ENCODE measurements at regions not wholly inside any gene's neighbourhood (a gene's known extent, or its start where the extent isn't known, plus 50 kb on each side); places are given as distances from the start of the nearest gene placed in this dataset.

DNA sequence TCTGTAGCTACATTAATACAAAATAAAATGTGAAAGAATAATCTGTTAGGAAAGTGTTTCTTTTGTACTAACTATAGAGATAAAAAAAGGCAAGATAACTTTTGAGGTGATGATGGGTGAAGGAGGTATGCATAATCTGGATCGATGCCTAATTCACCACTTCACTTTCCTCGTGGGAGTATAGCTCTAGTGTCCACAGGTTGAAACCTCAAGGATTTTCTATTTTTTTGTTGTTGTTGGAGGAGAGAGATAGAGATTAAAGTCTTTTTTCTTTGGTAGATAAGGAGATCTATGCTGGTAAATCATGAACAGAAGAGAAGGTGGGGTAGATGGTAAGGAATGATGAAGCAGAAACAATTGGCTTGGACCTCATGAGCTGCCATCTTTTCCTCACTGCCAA is 635.3 kb upstream of the ZEB2 start:
- no peak overlapping the region for H3K4me3 ChIP-seq
- no peak overlapping the region for H3K27ac ChIP-seq
- no peak overlapping the region for H3K4me2 ChIP-seq
- no peak for TF ChIP-seq Cebpa-rat (IDR thresholded peaks at IDR 0.05)
- H3K36me3 ChIP-seq: no peaks in the 10 kb centered on the region
- H3K9me3 ChIP-seq (replicated peaks in 1 of 11): peaks cover 0 to 12% (median 0%) of the 10 kb centered on the region in 11 experiments; a peak in 6 of 22 replicates
- H4K20me1 ChIP-seq: no peaks in the 10 kb centered on the region
- no peak overlapping the region for H3K9ac ChIP-seq
- no peaks in the 10 kb centered on the region for H3K27me3 ChIP-seq
- H3K4me1 ChIP-seq: no peaks in the 10 kb centered on the region

DNA sequence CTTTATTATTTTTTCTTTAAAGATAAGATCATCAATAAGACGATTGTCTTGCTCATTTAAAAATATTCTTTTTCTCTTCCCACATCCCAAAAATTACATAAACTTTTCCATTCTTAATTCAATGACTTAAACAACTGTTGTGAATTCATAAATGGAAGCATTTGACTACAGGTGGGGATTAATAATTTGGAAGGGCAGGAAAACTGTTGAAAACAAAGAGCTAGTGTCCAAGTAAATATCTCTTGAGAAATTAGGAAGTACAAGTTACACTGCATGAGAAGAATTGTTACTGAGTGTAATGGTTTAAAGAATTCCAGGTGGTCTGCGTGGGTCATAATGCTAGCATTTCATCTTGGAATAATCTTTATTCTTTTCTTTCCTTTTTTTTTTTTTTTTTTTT is 634.8 kb upstream of the ZEB2 start:
- H3K36me3 ChIP-seq: no peaks in the 10 kb centered on the region
- TF ChIP-seq Cebpa-rat (IDR thresholded peaks at IDR 0.05): no peak

DNA sequence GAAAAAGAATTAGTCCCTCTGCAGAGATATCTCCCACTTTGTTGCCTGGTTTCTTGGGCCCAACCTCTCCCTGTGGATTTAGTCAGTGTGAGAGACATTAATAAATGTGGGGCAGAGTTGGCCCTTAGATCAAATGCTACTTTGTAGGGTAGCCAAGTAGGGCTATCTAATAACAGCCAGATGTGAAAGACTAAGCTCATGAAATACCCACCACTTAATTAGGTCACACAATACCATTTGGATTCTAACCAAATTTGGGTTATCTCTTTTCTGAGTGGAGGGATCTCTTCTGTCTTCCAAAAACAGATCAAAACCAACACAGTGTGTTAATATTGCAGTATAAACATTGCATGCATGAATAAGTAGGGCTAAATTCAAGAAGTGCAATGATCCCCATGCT is 626.8 kb upstream of the ZEB2 start:
- no peak overlapping the region for H3K27ac ChIP-seq
- no peaks in the 10 kb centered on the region for H3K36me3 ChIP-seq
- H3K9ac ChIP-seq: no peak overlapping the region
- H3K4me3 ChIP-seq: no peak overlapping the region
- peaks cover 0 to 12% (median 0%) of the 10 kb centered on the region in 11 experiments; a peak in 8 of 22 replicates for H3K9me3 ChIP-seq (replicated peaks in 1 of 11)
- H3K27me3 ChIP-seq: no peaks in the 10 kb centered on the region
- no peak overlapping the region for H3K4me2 ChIP-seq
- no peaks in the 10 kb centered on the region for H4K20me1 ChIP-seq
- no peak for TF ChIP-seq Cebpa-rat (IDR thresholded peaks at IDR 0.05)
- no peaks in the 10 kb centered on the region for H3K4me1 ChIP-seq

More for the DNA sequence above, 634.8 kb upstream of the ZEB2 start:
- Histone ChIP-seq H3K4me1 (no peaks in the 10 kb centered on the region), H3K9ac (no peak overlapping the region), H3K27me3 (no peaks in the 10 kb centered on the region), H3K27ac (no peak overlapping the region), H3K9me3 (replicated peaks in 1 of 11) (peaks cover 0 to 12% (median 0%) of the 10 kb centered on the region in 11 experiments; a peak in 6 of 22 replicates), H3K4me2 (no peak overlapping the region), H4K20me1 (no peaks in the 10 kb centered on the region), H3K4me3 (no peak overlapping the region)

DNA sequence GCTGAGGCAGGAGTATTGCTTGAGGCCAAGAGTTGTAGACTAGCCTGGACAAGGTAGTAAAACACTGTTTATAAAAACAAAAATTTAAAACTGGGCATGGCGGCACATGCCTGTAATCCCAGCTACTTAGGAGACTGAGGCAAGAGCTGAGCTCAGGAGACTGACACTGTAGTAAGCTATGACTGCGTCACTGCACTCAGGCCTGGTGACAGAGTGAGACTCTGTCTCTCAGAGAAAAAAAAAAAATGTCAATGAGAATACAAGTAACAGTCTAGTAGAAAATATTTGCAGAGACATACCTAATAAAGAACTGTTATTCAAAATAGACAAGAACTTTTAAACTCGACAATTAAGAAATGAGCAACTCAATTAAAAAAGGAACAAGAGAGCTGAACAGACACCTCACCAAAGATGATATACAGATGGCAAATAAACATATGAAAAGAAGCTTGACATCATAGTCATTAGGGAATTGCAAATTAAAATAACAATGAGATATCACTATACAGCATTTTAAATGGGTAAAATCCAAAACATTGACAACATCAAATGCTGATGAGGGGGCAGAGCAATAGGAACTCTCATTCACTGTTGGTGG is 624.3 kb upstream of the ZEB2 start:
- no peak overlapping the region for H3K27ac ChIP-seq
- H3K4me3 ChIP-seq: no peak overlapping the region
- H3K27me3 ChIP-seq: no peaks in the 10 kb centered on the region
- TF ChIP-seq Cebpa-rat (IDR thresholded peaks at IDR 0.05): no peak
- no peaks in the 10 kb centered on the region for H4K20me1 ChIP-seq
- peaks cover 0 to 9% (median 0%) of the 10 kb centered on the region in 11 experiments; a peak in 6 of 22 replicates for H3K9me3 ChIP-seq (replicated peaks in 1 of 11)
- no peak overlapping the region for H3K9ac ChIP-seq
- no peaks in the 10 kb centered on the region for H3K36me3 ChIP-seq
- H3K4me2 ChIP-seq: no peak overlapping the region
- no peaks in the 10 kb centered on the region for H3K4me1 ChIP-seq

DNA sequence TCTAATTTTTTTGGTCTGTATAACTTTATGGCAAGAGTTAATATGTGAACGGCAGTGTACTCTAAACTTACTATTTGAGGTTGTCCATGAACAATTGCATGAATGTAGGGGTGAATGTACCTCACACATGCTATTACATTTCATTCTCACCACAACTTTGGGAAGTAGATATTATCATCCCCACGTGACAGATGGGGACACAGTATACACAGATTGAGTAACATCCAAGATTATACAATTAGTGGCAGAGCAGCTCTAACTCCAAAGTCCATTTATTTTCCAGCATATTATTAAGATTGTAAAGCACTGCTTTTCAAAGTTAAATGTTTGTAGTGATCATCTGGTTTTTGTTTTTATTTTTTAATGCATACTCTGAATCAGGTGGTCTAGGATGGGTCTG is 622.1 kb upstream of the ZEB2 start:
- H3K36me3 ChIP-seq: no peaks in the 10 kb centered on the region
- H3K27me3 ChIP-seq: no peaks in the 10 kb centered on the region
- H3K9ac ChIP-seq: no peak overlapping the region
- H3K9me3 ChIP-seq (replicated peaks in 1 of 11): peaks cover 0 to 5% (median 0%) of the 10 kb centered on the region in 11 experiments; a peak in 2 of 22 replicates
- no peak overlapping the region for H3K27ac ChIP-seq
- no peak overlapping the region for H3K4me3 ChIP-seq
- H4K20me1 ChIP-seq: no peaks in the 10 kb centered on the region
- no peak for TF ChIP-seq Cebpa-rat (IDR thresholded peaks at IDR 0.05)
- no peak overlapping the region for H3K4me2 ChIP-seq
- H3K4me1 ChIP-seq: no peaks in the 10 kb centered on the region

DNA sequence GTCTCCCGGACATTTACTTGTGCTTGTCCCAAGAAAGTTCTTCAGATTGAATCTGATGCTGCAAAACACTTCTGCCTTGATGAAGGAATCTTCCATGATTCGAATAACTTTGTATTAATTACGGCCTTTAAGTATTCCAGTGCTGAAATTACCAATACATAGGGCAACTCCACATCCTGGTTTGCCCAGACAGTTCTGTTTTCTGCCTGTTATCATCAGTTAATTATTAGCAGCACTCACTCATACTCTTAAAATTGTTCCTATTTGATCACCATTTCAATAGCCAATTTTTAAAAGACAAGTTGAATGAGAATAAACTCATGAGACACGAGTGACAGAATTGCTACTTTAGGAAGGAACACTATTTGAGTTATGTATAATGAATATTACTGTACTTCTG is 620.7 kb upstream of the ZEB2 start:
- H4K20me1 ChIP-seq: no peaks in the 10 kb centered on the region
- H3K4me3 ChIP-seq: no peak overlapping the region
- no peaks in the 10 kb centered on the region for H3K36me3 ChIP-seq
- H3K27me3 ChIP-seq: no peaks in the 10 kb centered on the region
- peaks cover 0 to 7% (median 0%) of the 10 kb centered on the region in 11 experiments; a peak in 2 of 22 replicates for H3K9me3 ChIP-seq (replicated peaks in 1 of 11)
- no peak for TF ChIP-seq Cebpa-rat (IDR thresholded peaks at IDR 0.05)
- H3K4me2 ChIP-seq: no peak overlapping the region
- H3K27ac ChIP-seq: no peak overlapping the region
- no peak overlapping the region for H3K9ac ChIP-seq
- no peaks in the 10 kb centered on the region for H3K4me1 ChIP-seq

DNA sequence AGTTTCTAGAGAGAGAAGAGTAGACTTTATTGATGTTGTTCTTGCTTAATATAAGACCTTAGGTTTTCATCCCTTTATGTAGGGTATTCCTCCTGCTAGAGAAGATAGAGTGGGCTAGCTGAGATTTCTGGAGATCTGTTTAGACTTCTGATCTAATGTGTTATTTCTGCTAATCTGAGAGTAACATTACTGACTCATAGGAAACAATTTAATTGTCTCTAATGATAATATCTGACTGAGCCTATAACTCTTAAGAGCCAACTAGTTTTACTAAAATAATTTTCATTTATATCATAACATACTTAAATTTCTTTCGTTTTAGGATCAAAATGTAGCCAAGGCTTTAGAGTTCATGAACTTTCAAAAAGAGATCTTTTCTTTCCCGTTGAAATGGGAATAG is 618.7 kb upstream of the ZEB2 start:
- Histone ChIP-seq H3K27ac (no peak overlapping the region), H3K9me3 (replicated peaks in 1 of 11) (peaks cover 0 to 7% (median 0%) of the 10 kb centered on the region in 11 experiments; a peak in 2 of 22 replicates), H3K4me2 (no peak overlapping the region), H4K20me1 (no peaks in the 10 kb centered on the region), H3K27me3 (no peaks in the 10 kb centered on the region), H3K9ac (no peak overlapping the region), H3K4me1 (no peaks in the 10 kb centered on the region), H3K36me3 (no peaks in the 10 kb centered on the region), H3K4me3 (no peak overlapping the region)
- no peak for TF ChIP-seq Cebpa-rat (IDR thresholded peaks at IDR 0.05)

DNA sequence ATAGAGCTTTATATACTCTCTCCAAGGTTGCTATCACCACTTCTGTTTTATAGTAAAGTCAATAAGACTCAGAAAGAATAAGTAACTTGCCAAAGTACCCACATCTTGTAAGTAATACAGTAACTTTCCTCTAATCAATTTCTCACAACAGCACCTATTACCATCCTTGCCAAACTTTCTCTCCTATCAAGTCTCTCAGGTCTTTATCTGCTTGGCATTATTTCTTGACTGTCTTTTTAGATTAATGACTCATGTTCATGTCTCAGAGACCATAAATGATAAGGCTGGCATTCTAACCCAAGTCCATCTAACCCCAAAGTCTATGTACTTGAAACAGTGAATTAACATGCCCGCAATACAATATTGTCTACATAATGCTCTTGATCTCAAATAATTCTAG is 618.0 kb upstream of the ZEB2 start:
- Histone ChIP-seq H3K9ac (no peak overlapping the region), H3K4me2 (no peak overlapping the region), H3K4me1 (no peaks in the 10 kb centered on the region), H3K4me3 (no peak overlapping the region), H3K9me3 (replicated peaks in 1 of 11) (peaks cover 0 to 7% (median 0%) of the 10 kb centered on the region in 11 experiments; a peak in 2 of 22 replicates), H3K36me3 (no peaks in the 10 kb centered on the region), H3K27ac (no peak overlapping the region), H4K20me1 (no peaks in the 10 kb centered on the region), H3K27me3 (no peaks in the 10 kb centered on the region)
- no peak for TF ChIP-seq Cebpa-rat (IDR thresholded peaks at IDR 0.05)

DNA sequence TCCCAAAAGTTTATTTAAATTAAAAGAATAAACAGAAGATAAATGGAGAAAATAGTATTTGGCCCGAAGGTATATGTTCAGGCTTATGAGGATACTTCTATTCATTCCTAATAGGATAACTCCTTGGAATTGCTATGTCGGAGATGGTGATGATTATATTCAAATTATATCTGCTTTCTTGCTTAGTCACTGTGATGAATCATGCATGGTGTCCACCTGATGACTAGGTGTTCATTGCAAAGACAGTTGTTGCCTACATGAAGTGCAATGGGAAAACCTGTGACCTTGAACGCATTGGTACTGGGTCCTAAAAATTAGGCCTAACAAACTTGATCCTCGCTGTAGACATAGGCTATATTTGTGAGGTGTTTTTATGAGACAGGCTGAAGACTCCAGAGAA is 617.3 kb upstream of the ZEB2 start:
- no peak overlapping the region for H3K4me2 ChIP-seq
- no peak for TF ChIP-seq Cebpa-rat (IDR thresholded peaks at IDR 0.05)
- H3K27ac ChIP-seq: no peak overlapping the region

DNA sequence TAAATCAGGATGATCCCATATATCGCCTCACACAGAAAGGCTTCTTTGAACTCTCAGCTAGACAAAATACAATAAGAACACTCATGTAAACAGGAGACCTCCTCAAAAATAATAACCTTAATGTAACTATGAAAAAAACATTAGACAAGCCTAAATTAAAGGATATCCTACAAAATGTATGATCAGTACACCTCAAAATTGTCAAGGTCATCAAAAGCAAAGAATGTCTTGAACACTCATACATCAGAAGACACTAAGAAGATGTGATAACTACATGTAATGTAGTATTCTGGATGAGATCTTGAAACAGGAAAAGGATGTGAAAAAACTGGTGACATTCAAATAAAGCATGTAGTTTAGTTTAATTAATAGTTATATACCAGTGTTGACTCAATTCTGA is 616.8 kb upstream of the ZEB2 start:
- TF ChIP-seq Cebpa-rat (IDR thresholded peaks at IDR 0.05): no peak
- Histone ChIP-seq H3K4me2 (no peak overlapping the region), H4K20me1 (no peaks in the 10 kb centered on the region), H3K36me3 (no peaks in the 10 kb centered on the region), H3K27me3 (no peaks in the 10 kb centered on the region), H3K4me1 (no peaks in the 10 kb centered on the region), H3K4me3 (no peak overlapping the region), H3K9me3 (replicated peaks in 1 of 11) (peaks cover 0 to 7% (median 0%) of the 10 kb centered on the region in 11 experiments; a peak in 2 of 22 replicates), H3K9ac (no peak overlapping the region), H3K27ac (no peak overlapping the region)

More for the DNA sequence above, 617.3 kb upstream of the ZEB2 start:
- H3K36me3 ChIP-seq: no peaks in the 10 kb centered on the region
- H3K27me3 ChIP-seq: no peaks in the 10 kb centered on the region
- H3K9ac ChIP-seq: no peak overlapping the region
- peaks cover 0 to 7% (median 0%) of the 10 kb centered on the region in 11 experiments; a peak in 2 of 22 replicates for H3K9me3 ChIP-seq (replicated peaks in 1 of 11)
- H3K4me1 ChIP-seq: no peaks in the 10 kb centered on the region
- no peak overlapping the region for H3K4me3 ChIP-seq
- no peaks in the 10 kb centered on the region for H4K20me1 ChIP-seq
